HEK293 (cell line): ENCODE measurements at regions not wholly inside any gene's neighbourhood (a gene's known extent, or its start where the extent isn't known, plus 50 kb on each side); places are given as distances from the start of the nearest gene placed in this dataset.

ENCODE experiments used
- CTCF ChIA-PET: fragments of 350-600 bp; formaldehyde crosslinking; extraction: SDS; loops from one replicate; lab custom pipeline; 2021; ENCODE audit warnings: antibody characterized with exemption; lab: Yijun Ruan, JAX
- POLR2A ChIA-PET: fragments of 300-600 bp; formaldehyde crosslinking; extraction: SDS; loops from one replicate; lab custom pipeline; 2020; ENCODE audit warnings: antibody characterized with exemption, inconsistent platforms; lab: Yijun Ruan, JAX
- H3K27ac ChIP-seq: fragments of 200-500 bp; sonication (Bioruptor generic); 2 replicates; pipeline ENCODE4 v1.5.1; 2014; ENCODE audit warnings: low read depth, low read length, control low read depth, inconsistent platforms; ENCODE audit errors: extremely low read depth
- H3K36me3 ChIP-seq, 2 experiments: fragments of 200-500 bp in 1 of 2; sonication (Bioruptor generic) in 1 of 2; 1 replicate in 1 of 2; 2 replicates in 1 of 2; pipeline ENCODE4 v1.5.1; 2014 to 2017; ENCODE audit warnings: inconsistent platforms in 2 of 2, low read length in 2 of 2; ENCODE audit not compliant: control insufficient read depth in 2 of 2, insufficient read depth in 1 of 2
- H3K4me1 ChIP-seq: fragments of 200-500 bp; sonication (Bioruptor generic); 2 replicates; pipeline ENCODE4 v1.5.1; 2014; ENCODE audit warnings: mild to moderate bottlenecking, low read length, inconsistent platforms; ENCODE audit not compliant: control insufficient read depth, insufficient read depth
- H3K4me3 ChIP-seq: 2 replicates; pipeline ENCODE4 v1.5.1; 2011; ENCODE audit warnings: low read depth, mild to moderate bottlenecking, control low read depth, low read length, moderate library complexity
- H3K9me3 ChIP-seq: fragments of 200-500 bp; sonication (Bioruptor generic); 2 replicates; pipeline ENCODE4 v1.5.1; 2014; ENCODE audit warnings: low read depth, low read length, inconsistent platforms; ENCODE audit not compliant: control insufficient read depth, insufficient read depth
- GLIS2 ChIP-seq: fragments of 450-650 bp; formaldehyde crosslinking; IDR thresholded peaks from 2 replicates; pipeline ENCODE4 v1.5.1; 2016; ENCODE audit warnings: missing biosample characterization, missing genetic modification characterization
- PRDM4 ChIP-seq: fragments of 450-650 bp; formaldehyde crosslinking; IDR thresholded peaks from 2 replicates; pipeline ENCODE4 v1.5.1; 2017; ENCODE audit warnings: missing biosample characterization, missing genetic modification characterization
- REST ChIP-seq: fragments of 450-650 bp; formaldehyde crosslinking; IDR thresholded peaks from 2 replicates; pipeline ENCODE4 v1.5.1; 2016; ENCODE audit warnings: missing biosample characterization, missing genetic modification characterization
- TSHZ1 ChIP-seq: fragments of 450-650 bp; formaldehyde crosslinking; IDR thresholded peaks from 2 replicates; pipeline ENCODE4 v1.5.1; 2016; ENCODE audit warnings: missing biosample characterization, missing genetic modification characterization, borderline replicate concordance
- WT1 ChIP-seq: fragments of 450-650 bp; formaldehyde crosslinking; IDR thresholded peaks from 2 replicates; pipeline ENCODE4 v1.5.1; 2016; ENCODE audit warnings: missing biosample characterization, missing genetic modification characterization
- ZBTB17 ChIP-seq: fragments of 450-650 bp; formaldehyde crosslinking; IDR thresholded peaks from 2 replicates; pipeline ENCODE4 v1.5.1; 2016; ENCODE audit warnings: missing biosample characterization, missing genetic modification characterization
- ZBTB49 ChIP-seq: fragments of 450-650 bp; formaldehyde crosslinking; IDR thresholded peaks from 2 replicates; pipeline ENCODE4 v1.5.1; 2016; ENCODE audit warnings: missing biosample characterization, missing genetic modification characterization, low read depth
- ZBTB7A ChIP-seq: fragments of 450-650 bp; formaldehyde crosslinking; IDR thresholded peaks from 2 replicates; pipeline ENCODE4 v1.5.1; 2016; ENCODE audit warnings: low read depth, missing biosample characterization, missing genetic modification characterization
- ZFP69B ChIP-seq: fragments of 450-650 bp; formaldehyde crosslinking; IDR thresholded peaks from 2 replicates; pipeline ENCODE4 v1.5.1; 2016; ENCODE audit warnings: missing biosample characterization, missing genetic modification characterization
- ZNF426 ChIP-seq: fragments of 450-650 bp; formaldehyde crosslinking; IDR thresholded peaks from 2 replicates; pipeline ENCODE4 v1.5.1; 2017; ENCODE audit warnings: missing biosample characterization, missing genetic modification characterization, mild to moderate bottlenecking, inconsistent platforms, moderate library complexity
- ZNF510 ChIP-seq: fragments of 450-650 bp; formaldehyde crosslinking; IDR thresholded peaks from 2 replicates; pipeline ENCODE4 v1.5.1; 2018; ENCODE audit warnings: mild to moderate bottlenecking, missing genetic modification characterization, missing biosample characterization; ENCODE audit not compliant: insufficient replicate concordance
- ZNF518A ChIP-seq: fragments of 450-650 bp; formaldehyde crosslinking; conservative IDR thresholded peaks from 2 replicates; pipeline ENCODE4 v1.5.1; 2016; ENCODE audit warnings: low read depth, missing biosample characterization, missing genetic modification characterization
- ZNF529 ChIP-seq: fragments of 450-650 bp; formaldehyde crosslinking; IDR thresholded peaks from 2 replicates; pipeline ENCODE4 v1.5.1; 2017; ENCODE audit warnings: missing genetic modification characterization, missing biosample characterization; ENCODE audit not compliant: insufficient replicate concordance
- ZNF660 ChIP-seq: fragments of 450-650 bp; IDR thresholded peaks from 2 replicates; pipeline ENCODE4 v1.5.1; 2018; ENCODE audit warnings: missing biosample characterization, mild to moderate bottlenecking, missing genetic modification characterization
- ZNF707 ChIP-seq: fragments of 450-650 bp; formaldehyde crosslinking; IDR thresholded peaks from 2 replicates; pipeline ENCODE4 v1.5.1; 2016; ENCODE audit warnings: missing biosample characterization, missing genetic modification characterization
- ZSCAN16 ChIP-seq: fragments of 450-650 bp; formaldehyde crosslinking; IDR thresholded peaks from 2 replicates; pipeline ENCODE4 v1.5.1; 2016; ENCODE audit warnings: missing biosample characterization, missing genetic modification characterization
- TF ChIP-seq, protein P1 (sequence below): IDR thresholded peaks from 2 replicates; pipeline ENCODE4 v1.6.1; 2011; ENCODE audit warnings: mild to moderate bottlenecking, low read depth, low read length, borderline replicate concordance

DNA sequence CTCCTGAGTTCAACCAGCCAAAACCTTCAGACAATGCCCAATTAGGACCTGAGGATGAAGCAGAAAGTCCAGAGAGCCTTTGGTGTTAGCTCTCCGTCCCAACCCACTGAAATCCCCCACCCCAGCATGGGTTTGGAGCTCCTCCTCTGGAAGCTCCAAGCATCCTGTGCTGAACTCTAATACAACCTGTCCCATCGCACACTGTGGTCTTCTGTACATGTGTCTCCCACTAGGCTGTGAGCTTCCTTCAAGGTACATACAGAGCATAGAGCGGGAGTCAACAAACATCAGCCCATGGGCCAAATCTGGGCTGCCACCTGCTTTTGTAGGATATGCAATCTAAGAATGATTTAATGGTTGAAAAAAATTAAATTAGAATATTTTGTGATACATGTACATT, 166.5 kb downstream of the LSM5 start:
- Histone ChIP-seq H3K9me3 (no peaks in the 10 kb centered on the region), H3K27ac (no peak overlapping the region), H3K36me3 (no peaks in the 10 kb centered on the region), H3K4me3 (no peak overlapping the region), H3K4me1 (no peaks in the 10 kb centered on the region)
- ChIA-PET POLR2A (no interaction called here), CTCF (no interaction called here)
- TF ChIP-seq ZNF707, result no peak
- no peak for TF ChIP-seq ZNF529
- no peak for TF ChIP-seq ZNF518A
- TF ChIP-seq ZBTB17 (tag by site-specific recombination), result no peak
- no peak for TF ChIP-seq WT1 (tag by site-specific recombination)
- TF ChIP-seq GLIS2, result no peak
- no peak for TF ChIP-seq REST (tag by site-specific recombination)
- TF ChIP-seq ZSCAN16, result no peak
- TF ChIP-seq ZNF426 (tag by site-specific recombination), result no peak
- TF ChIP-seq, protein P1, sequence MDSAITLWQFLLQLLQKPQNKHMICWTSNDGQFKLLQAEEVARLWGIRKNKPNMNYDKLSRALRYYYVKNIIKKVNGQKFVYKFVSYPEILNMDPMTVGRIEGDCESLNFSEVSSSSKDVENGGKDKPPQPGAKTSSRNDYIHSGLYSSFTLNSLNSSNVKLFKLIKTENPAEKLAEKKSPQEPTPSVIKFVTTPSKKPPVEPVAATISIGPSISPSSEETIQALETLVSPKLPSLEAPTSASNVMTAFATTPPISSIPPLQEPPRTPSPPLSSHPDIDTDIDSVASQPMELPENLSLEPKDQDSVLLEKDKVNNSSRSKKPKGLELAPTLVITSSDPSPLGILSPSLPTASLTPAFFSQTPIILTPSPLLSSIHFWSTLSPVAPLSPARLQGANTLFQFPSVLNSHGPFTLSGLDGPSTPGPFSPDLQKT, result no peak

DNA sequence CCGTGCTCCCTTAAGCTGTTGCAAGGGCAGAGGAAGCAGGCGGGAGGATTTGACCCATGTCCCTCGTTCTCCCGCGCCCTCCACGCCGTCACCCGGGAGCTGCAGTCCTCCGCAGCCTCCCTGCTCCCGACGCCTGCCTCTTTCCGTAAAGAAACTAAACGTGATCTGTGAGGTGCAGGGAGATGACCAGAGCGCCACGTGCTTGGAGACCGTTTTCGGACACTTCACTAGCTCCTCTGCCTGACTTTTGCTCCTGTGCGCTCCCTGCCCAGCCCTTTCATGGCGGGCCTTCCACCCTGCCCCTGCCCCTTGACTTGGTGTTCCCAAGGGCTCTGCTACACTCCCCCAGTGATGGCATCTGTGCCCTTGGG, 171.2 kb downstream of the LSM5 start:
- no peak overlapping the region for H3K27ac ChIP-seq
- H3K9me3 ChIP-seq, result no peaks in the 10 kb centered on the region
- no peak overlapping the region for H3K4me3 ChIP-seq
- no peaks in the 10 kb centered on the region for H3K4me1 ChIP-seq
- ChIA-PET POLR2A (no interaction called here), CTCF (no interaction called here)
- H3K36me3 ChIP-seq, result no peaks in the 10 kb centered on the region
- TF ChIP-seq ZNF529 (no peak), ZFP69B (tag by site-specific recombination) (no peak), TSHZ1 (tag by site-specific recombination) (no peak), ZNF510 (tag by site-specific recombination) (no peak), PRDM4 (tag by site-specific recombination) (no peak), ZBTB49 (no peak), ZNF660 (no peak), ZBTB7A (no peak)
